ENCODE measurements at regions not wholly inside any gene's neighbourhood (a gene's known extent, or its start where the extent isn't known, plus 50 kb on each side); places are given as distances from the start of the nearest gene placed in this dataset.

DNA sequence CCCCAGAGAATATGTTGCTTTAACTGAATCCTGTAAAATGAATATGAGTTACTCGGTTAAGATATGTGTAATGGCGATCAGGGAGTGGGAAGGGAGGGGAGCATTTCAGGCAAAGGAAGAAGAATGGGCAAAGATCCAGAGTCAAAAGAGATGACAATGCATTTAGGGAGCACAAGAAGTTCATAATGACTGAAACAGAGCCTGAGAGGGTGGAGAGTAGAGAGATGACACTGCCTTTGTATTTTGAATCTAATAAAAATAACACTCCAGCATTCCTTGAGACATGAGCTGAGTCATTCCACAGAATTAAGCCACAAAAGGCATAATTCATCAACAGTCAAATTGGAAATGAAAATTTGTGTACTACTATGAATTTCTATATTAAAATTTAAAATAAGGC lies 105.3 kb upstream of the PEX5L start:
- TF ChIP-seq, protein P1, sequence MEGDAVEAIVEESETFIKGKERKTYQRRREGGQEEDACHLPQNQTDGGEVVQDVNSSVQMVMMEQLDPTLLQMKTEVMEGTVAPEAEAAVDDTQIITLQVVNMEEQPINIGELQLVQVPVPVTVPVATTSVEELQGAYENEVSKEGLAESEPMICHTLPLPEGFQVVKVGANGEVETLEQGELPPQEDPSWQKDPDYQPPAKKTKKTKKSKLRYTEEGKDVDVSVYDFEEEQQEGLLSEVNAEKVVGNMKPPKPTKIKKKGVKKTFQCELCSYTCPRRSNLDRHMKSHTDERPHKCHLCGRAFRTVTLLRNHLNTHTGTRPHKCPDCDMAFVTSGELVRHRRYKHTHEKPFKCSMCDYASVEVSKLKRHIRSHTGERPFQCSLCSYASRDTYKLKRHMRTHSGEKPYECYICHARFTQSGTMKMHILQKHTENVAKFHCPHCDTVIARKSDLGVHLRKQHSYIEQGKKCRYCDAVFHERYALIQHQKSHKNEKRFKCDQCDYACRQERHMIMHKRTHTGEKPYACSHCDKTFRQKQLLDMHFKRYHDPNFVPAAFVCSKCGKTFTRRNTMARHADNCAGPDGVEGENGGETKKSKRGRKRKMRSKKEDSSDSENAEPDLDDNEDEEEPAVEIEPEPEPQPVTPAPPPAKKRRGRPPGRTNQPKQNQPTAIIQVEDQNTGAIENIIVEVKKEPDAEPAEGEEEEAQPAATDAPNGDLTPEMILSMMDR (conservative IDR thresholded peaks at IDR 0.05; ENCODE audit: low read depth), result no peak
- no peak for DNase-seq (ENCODE audit: low spot score)
- no peak overlapping the region for H3K27ac ChIP-seq
- ChIA-PET CTCF (no interaction called here), POLR2A (ENCODE audit: low non-redundant PET) (no interaction called here)

DNA sequence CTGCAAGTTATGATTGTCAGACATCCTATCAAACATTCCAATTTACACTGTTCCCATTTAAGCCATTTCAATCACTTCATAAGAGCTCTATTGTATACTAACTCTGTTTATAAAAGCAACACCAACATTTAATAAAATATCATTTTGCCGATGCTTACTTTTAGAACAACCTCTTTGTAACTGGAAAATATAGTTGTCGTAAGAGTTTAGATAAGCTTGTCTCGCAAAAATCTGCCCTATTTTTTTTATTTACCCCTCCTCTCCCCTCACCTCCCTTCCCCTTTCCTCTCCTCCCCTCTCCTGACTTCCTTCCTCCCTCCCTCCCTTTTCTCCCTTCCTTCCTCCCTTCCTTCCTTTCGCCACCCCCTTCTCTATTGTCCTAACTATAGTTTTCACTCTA lies 105.7 kb upstream of the PEX5L start:
- POLR2A ChIA-PET (ENCODE audit: low non-redundant PET), result no interaction called here
- CTCF ChIA-PET, result no interaction called here
- no peak for DNase-seq (ENCODE audit: low spot score)
- no peak overlapping the region for H3K27ac ChIP-seq
- TF ChIP-seq, protein P1 (conservative IDR thresholded peaks at IDR 0.05; ENCODE audit: low read depth), result no peak

DNA sequence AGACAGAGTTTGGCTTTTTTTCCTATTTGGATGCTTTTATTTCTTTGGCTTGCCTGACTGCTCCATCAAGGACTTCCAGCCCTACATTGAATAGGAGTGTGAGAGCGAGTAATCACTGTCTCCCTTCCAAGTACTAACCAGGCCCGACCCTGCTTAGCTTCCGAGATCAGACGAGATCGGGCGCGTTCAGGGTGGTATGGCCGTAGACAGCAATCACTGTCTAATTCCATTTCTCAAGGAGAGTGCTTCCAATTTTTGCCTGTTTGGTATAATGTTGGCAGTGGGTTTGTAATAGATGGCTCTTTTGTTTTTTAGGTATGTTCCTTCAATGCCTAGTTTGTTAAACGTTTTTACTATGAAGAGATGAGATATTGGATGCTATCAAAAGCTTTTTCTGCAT lies 125.0 kb upstream of the PEX5L start:
- no peak for DNase-seq (ENCODE audit: low spot score)
- ChIA-PET CTCF (interaction anchor here (0.6 kb wide), 1 partner anchor 111 kb away, joined by 3 read pairs; no protein-coding TSS in a partner anchor), POLR2A (ENCODE audit: low non-redundant PET) (no interaction called here)
- TF ChIP-seq, protein P1 (conservative IDR thresholded peaks at IDR 0.05; ENCODE audit: low read depth), result no peak
- no peak overlapping the region for H3K27ac ChIP-seq

DNA sequence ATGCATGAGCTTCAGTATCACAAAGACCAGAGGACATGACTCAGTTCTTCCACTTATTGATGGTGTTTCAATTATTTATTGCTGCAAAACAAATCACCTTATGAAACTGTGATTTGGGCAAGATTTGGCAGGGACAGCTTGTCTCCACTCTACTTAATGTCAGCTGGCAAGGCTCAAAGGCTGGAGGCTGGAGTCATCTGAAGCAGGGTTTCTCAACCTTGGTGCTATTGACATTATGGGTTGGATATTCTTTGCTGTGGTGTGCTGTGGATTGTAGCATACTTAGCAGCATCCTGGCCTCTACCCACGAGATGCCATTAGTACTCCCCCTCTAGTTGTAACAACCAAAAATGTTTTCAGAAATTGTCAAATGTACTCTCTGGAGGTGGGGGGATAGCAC lies 138.8 kb upstream of the PEX5L start:
- H3K27ac ChIP-seq, result no peak overlapping the region
- DNase-seq (ENCODE audit: low spot score), result no peak
- ChIA-PET POLR2A (ENCODE audit: low non-redundant PET) (no interaction called here), CTCF (no interaction called here)
- TF ChIP-seq, protein P1 (conservative IDR thresholded peaks at IDR 0.05; ENCODE audit: low read depth), result no peak

DNA sequence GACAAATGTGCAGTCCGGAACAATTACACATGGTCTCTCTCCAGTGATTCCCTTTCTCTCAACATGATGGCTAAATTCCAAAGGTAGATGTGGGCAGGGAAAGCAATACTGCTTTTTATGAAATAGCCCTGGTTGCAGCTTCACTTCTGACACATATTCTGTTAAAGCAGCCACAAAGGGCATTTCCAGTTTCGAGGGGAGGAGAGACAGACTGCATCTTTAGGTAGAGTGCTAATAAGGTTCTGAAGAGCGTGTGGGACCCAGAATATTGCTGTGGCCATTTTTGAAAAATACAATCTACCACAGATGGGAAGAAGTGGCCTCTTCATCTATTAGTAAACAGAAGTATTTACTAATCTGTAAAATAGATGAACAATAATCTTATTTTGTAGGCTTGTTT lies 139.3 kb upstream of the PEX5L start:
- CTCF ChIA-PET, result no interaction called here
- H3K27ac ChIP-seq, result no peak overlapping the region
- TF ChIP-seq, protein P1 (conservative IDR thresholded peaks at IDR 0.05; ENCODE audit: low read depth), result no peak
- DNase-seq (ENCODE audit: low spot score), result no peak
- POLR2A ChIA-PET (ENCODE audit: low non-redundant PET), result no interaction called here

DNA sequence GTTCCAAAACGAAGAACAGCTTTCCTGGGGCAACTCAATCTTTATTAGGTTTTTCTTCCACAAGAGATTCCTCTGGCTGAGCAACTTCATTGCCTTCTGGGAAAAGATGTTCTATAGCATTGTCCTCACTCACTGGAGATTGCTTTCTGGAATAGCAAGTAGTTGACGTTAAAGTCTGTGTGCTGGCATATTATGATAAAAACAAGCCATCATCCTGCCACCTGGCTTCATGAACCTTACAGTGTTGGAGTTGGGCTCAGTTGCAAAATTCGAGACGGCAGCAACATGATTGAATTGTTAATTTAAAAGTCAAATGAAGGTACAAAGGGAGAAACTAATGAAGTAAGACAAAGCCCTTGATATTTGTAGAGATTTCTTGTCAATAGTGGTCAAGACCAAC lies 140.5 kb upstream of the PEX5L start:
- no peak overlapping the region for H3K27ac ChIP-seq
- ChIA-PET POLR2A (ENCODE audit: low non-redundant PET) (no interaction called here), CTCF (no interaction called here)
- no peak for DNase-seq (ENCODE audit: low spot score)
- TF ChIP-seq, protein P1 (conservative IDR thresholded peaks at IDR 0.05; ENCODE audit: low read depth), result no peak

DNA sequence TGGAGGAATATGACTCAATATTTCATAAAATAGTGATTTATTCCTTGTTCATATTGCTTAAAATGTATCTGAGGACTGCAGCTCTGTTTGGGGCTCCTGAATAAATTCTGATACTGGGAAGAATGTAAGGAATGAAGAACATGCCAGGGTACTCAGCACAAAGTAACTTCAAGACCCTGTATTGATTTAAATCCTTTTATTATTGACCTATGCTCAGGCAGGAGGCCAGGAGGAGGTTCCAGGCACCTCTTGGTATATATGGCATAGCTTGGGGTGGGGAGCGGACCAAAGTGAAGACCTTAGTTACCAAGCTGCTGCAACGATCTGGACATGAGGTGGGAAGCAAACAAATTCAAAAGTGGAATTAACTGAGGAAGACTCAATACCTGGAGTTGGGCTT lies 142.8 kb upstream of the PEX5L start:
- TF ChIP-seq, protein P1 (conservative IDR thresholded peaks at IDR 0.05; ENCODE audit: low read depth), result no peak
- ChIA-PET POLR2A (ENCODE audit: low non-redundant PET) (no interaction called here), CTCF (no interaction called here)
- DNase-seq (ENCODE audit: low spot score), result no peak
- no peak overlapping the region for H3K27ac ChIP-seq
